Stimulated activated CD4-positive, alpha-beta T cell treated with anti-CD3 and anti-CD28 coated beads, Interleukin-15, amount 100 ng/mL, for 1 hour (primary cell): ENCODE measurements at regions not wholly inside any gene's neighbourhood (a gene's known extent, or its start where the extent isn't known, plus 50 kb on each side); places are given as distances from the start of the nearest gene placed in this dataset.

Experiments
- DNase-seq, 2 donors: peaks; one replicate each; pipeline ENCODE4 v3.0.0-alpha.2; 2020; ENCODE audit warnings: low read depth in 1 of 2, low spot score in 1 of 2

GRCh38 chr10:78357141-78358063 is 323.7 kb downstream of the RPS24 start:
- no peak for DNase-seq

GRCh38 chr10:78358351-78358750 is 324.7 kb downstream of the RPS24 start:
- no peak for DNase-seq

- no peak for DNase-seq
Measured at GRCh38 chr10:78358982-78359381, 325.3 kb downstream of the RPS24 start.

GRCh38 chr10:78359640-78360091 is 326.0 kb downstream of the RPS24 start:
- DNase-seq: no peak

GRCh38 chr10:78360284-78360683 is 326.6 kb downstream of the RPS24 start:
- DNase-seq: no peak

- no peak for DNase-seq
Measured at GRCh38 chr10:78361031-78361430, 327.4 kb downstream of the RPS24 start.

- no peak for DNase-seq
Measured at GRCh38 chr10:78362406-78363022, 328.9 kb downstream of the RPS24 start.

- no peak for DNase-seq
Measured at GRCh38 chr10:78363190-78363589, 329.5 kb downstream of the RPS24 start.

- no peak for DNase-seq
Measured at GRCh38 chr10:78365694-78366093, 332.0 kb downstream of the RPS24 start.

- DNase-seq: no peak
Measured at GRCh38 chr10:78366663-78367411, 333.2 kb downstream of the RPS24 start.

GRCh38 chr10:78367751-78368150 is 334.1 kb downstream of the RPS24 start:
- DNase-seq: no peak

GRCh38 chr10:78371136-78371535 is 337.5 kb downstream of the RPS24 start:
- DNase-seq: no peak

- no peak for DNase-seq
Measured at GRCh38 chr10:78372806-78373205, 339.1 kb downstream of the RPS24 start.

GRCh38 chr10:78374331-78375028 is 340.8 kb downstream of the RPS24 start:
- no peak for DNase-seq

- no peak for DNase-seq
Measured at GRCh38 chr10:78375854-78376785, 342.5 kb downstream of the RPS24 start.

- DNase-seq: no peak
Measured at GRCh38 chr10:78377356-78377755, 343.7 kb downstream of the RPS24 start.

GRCh38 chr10:78378192-78378591 is 344.5 kb downstream of the RPS24 start:
- DNase-seq: no peak

GRCh38 chr10:78381107-78381506 is 347.4 kb downstream of the RPS24 start:
- no peak for DNase-seq

- DNase-seq: no peak
Measured at GRCh38 chr10:78382047-78382446, 348.4 kb downstream of the RPS24 start.

GRCh38 chr10:78382772-78383171 is 349.1 kb downstream of the RPS24 start:
- no peak for DNase-seq
